GM12892 (cell line): ENCODE measurements at regions not wholly inside any gene's neighbourhood (a gene's known extent, or its start where the extent isn't known, plus 50 kb on each side); places are given as distances from the start of the nearest gene placed in this dataset.

ENCODE experiments used
- DNase-seq: peaks from one replicate; pipeline ENCODE4 v3.0.0; 2011; ENCODE audit not compliant: insufficient read length
- FAIRE-seq: peaks from 2 replicates; lab custom pipeline; 2011; peaks lifted over from hg19 to GRCh38; lab: Jason Lieb, UNC
- POLR2A ChIP-seq: IDR thresholded peaks from 2 replicates; pipeline ENCODE4 v1.6.1; 2011; ENCODE audit warnings: low read depth, low read length, control low read depth
- POLR2AphosphoS5 ChIP-seq: IDR thresholded peaks from 2 replicates; pipeline ENCODE4 v1.6.1; 2011; ENCODE audit warnings: low read depth, low read length, control low read depth
- TAF1 ChIP-seq: IDR thresholded peaks from 2 replicates; pipeline ENCODE4 v1.6.1; 2011; ENCODE audit warnings: low read depth, mild to moderate bottlenecking, control low read depth, low read length, borderline replicate concordance

DNA sequence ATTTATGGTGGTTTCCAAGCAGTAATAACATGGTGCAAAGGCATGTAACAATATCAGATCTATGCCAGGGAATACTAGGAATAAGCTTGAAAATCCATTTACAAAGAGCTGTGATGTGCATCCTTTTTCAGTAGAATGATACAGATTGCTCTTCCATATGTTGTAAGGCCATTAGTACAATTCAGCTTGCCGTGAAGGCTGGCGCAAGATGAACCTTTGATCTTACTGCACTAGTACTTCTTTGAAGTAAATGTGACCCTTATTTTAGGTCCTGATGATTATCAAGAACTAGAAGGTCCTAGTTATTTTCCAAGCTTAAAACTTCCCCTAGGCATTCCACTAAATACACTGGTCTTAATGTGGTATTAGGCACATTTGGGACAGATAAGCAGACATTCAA is 210.1 kb upstream of the CD96 start:
- TF ChIP-seq POLR2A (no peak), TAF1 (no peak), POLR2AphosphoS5 (no peak)
- FAIRE-seq (no peak), DNase-seq (no peak)

- no peak for FAIRE-seq
- TF ChIP-seq POLR2AphosphoS5 (no peak), POLR2A (no peak), TAF1 (no peak)
- no peak for DNase-seq
These were observed 209.4 kb upstream of the CD96 start for GRCh38 chr3:111332488-111333080.

- DNase-seq: no peak
- no peak for FAIRE-seq
- no peak for TF ChIP-seq POLR2AphosphoS5
- no peak for TF ChIP-seq POLR2A
- TF ChIP-seq TAF1: no peak
These were observed 208.4 kb upstream of the CD96 start for GRCh38 chr3:111333642-111334041.

DNA sequence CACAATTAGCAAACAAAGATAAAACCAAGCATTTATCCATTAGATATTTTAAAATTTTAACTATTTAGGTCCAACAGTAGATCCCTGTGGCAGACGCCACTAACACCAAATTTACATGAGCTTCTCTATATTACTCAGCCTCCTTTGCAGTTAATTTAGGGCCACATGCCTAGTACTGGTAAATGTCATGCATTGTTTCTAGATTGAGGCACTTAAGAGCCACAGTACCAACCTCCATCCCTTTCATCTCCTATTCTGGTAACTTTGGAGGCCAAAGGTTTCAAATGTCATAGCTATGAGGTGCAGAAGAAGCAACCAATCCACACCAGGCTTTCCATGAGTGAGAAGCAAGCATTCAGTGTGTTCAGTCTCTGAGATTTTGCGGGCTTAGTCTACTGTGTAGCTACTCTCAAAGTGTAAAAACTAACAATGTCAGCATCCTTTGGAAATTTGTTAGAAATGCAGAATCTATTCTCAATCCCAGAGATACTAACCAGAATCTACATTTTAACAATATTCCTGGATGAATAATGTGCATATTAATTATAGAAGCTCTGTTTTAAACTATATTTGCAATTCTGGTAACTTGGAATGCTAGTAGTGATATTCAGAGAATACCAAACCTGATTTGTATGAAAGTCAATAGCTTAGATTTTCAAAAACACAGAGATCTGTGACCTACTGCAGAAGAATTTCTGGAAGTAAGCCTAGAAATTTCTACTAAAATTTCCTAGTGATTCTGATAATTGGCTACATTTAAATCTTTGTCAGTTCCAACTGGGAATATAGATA is 206.3 kb upstream of the CD96 start:
- FAIRE-seq: no peak

DNA sequence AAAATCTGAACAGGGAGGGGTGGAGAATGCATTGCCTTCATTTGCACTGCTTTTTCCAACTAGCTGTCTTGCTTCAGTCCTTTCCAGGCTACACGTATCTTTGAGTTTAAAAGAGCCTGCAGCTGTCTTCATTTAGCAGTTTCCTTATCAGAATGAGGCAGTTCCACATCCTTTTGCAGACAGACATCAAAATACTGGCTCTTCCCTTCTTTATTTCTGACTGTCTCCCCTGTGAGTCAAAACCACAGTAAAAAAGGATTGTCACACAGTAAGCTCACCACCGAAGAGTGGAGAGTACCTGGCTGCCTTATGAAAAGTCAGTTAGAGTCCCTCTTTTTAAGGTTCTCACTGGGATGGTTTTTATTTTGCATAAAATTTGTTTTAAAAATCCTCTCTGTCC is 205.5 kb upstream of the CD96 start:
- no peak for FAIRE-seq
- DNase-seq: no peak
- no peak for TF ChIP-seq TAF1
- no peak for TF ChIP-seq POLR2A
- no peak for TF ChIP-seq POLR2AphosphoS5

More for the DNA sequence above, 206.3 kb upstream of the CD96 start:
- TF ChIP-seq TAF1: no peak
- no peak for TF ChIP-seq POLR2A
- no peak for TF ChIP-seq POLR2AphosphoS5
- no peak for DNase-seq

GRCh38 chr3:111338059-111338698 is 203.8 kb upstream of the CD96 start:
- FAIRE-seq: no peak

GRCh38 chr3:111339017-111339416 is 203.0 kb upstream of the CD96 start:
- no peak for FAIRE-seq
- no peak for DNase-seq
- TF ChIP-seq POLR2AphosphoS5 (no peak), POLR2A (no peak), TAF1 (no peak)

More at GRCh38 chr3:111338059-111338698, 203.8 kb upstream of the CD96 start:
- DNase-seq: no peak
- TF ChIP-seq POLR2AphosphoS5 (no peak), TAF1 (no peak), POLR2A (no peak)

- FAIRE-seq (no peak), DNase-seq (no peak)
- TF ChIP-seq TAF1: no peak
- no peak for TF ChIP-seq POLR2AphosphoS5
- no peak for TF ChIP-seq POLR2A
These were observed 190.7 kb upstream of the CD96 start for GRCh38 chr3:111351334-111351733.

DNA sequence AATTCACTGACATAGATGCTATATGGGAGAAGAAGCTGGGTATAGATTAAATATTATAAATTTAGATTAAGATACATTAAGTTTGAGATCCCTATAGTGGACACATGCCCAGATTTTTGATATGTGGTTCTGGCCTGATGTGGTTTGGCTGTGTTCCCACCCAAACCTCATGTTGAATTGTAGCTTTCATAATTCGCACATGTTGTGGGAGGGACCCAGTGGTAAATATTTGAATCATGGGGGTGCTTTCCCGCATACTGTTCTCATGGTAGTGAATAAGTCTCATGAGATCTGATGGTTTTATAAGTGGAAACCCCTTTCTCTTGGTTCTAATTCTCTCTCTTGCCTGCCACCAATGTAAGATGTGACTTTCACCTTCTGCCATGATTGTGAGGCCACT is 189.4 kb upstream of the CD96 start:
- TF ChIP-seq TAF1 (no peak), POLR2AphosphoS5 (no peak)
- no peak for DNase-seq
- FAIRE-seq: no peak

DNA sequence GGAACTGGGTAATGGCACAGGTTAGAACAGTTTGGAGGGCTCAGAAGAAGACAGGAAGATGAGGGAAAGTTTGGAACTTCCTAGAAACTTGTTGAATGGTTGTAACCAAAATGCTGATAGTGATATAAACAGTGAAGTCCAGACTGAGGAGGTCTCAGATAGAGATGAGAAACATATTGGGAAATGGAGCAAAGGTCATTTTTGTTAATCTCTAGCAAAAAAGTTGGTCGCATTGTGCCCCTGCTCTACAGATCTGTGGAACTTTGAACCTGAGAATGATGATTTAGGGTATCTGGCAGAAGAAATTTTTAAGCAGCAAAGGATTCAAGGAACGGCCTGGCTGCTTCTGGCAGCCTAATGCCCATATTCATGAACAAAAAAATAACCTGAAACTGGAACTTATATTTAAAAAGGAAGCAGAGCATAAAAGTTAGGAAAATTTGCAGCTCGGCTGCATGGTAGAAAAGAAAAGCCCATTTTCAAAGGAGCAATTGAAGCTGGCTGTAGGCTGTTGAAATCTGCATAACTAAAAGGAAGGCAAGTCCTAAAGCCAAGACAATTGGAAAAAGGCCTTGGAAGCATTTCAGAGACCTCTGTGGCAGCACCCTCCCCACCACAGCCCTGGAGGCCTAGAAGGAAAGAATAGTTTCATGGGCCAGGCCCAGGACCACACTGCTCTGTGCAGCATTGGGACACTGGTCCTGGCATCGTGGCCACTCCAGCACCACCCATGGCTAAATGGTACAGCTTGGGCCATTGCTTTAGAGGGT is 182.6 kb upstream of the CD96 start:
- FAIRE-seq: no peak
- no peak for DNase-seq
- TF ChIP-seq POLR2A (no peak), POLR2AphosphoS5 (no peak), TAF1 (no peak)

- FAIRE-seq: no peak
- no peak for DNase-seq
- TF ChIP-seq TAF1 (no peak), POLR2AphosphoS5 (no peak), POLR2A (no peak)
These were observed 179.5 kb upstream of the CD96 start for GRCh38 chr3:111362381-111363009.
